ENCODE measurements at regions not wholly inside any gene's neighbourhood (a gene's known extent, or its start where the extent isn't known, plus 50 kb on each side); places are given as distances from the start of the nearest gene placed in this dataset.

DNA sequence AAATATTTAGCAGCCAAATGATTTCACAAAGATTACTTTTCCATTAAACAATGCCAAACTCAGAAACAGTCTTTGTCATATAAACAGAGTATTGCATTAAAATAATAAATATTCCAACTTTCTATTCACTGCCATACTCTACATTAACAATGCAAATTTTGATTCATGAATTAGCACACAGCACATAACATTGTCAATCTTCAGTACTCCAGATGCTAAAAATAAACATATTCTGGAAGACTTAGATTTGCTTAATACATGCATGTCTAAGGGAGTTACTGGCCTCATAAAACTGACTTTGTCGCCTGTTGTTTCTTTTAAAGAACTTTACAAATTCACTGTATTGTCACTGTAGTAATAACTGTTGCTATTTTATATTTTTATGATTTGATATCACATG lies 131.6 kb downstream of the TMEM144 start:
- H3K4me3 Mint-ChIP-seq: no peak overlapping the region
- no peak for DNase-seq
- no peak overlapping the region for H3K4me3 ChIP-seq (ENCODE audit: low read length)

DNA sequence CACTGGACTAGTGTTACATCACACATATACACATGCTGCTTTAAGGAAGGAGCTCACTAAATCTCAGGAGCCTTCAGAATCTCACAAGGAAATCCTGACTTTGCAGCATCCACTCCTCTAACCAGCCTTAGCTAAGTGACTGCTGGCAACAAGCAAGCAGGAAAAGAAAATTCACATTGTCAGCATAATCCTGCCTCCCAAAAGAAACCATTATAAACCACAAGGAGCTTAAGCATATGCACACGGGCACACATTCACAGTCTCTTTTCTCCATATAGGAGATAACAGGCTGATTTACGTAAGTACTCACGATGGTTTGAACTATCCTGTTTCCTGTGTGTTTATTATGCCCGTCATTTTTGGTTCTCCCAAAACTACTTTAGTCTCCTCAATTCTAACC lies 136.3 kb downstream of the TMEM144 start:
- Histone ChIP-seq H3K36me3 (ENCODE audit: insufficient read depth, low read length) (no peaks in the 10 kb centered on the region), H3K9me3 (ENCODE audit: control insufficient read depth in 1 of 2, insufficient read depth in 1 of 2, low read length in 2 of 2) (peaks cover 0 to 3% of the 10 kb centered on the region in 2 experiments), H3K4me1 (ENCODE audit: insufficient read depth, low read length) (no peaks in the 10 kb centered on the region), H3K27me3 (ENCODE audit: control insufficient read depth in 1 of 2, insufficient read depth in 2 of 2, low read length in 2 of 2) (no peaks in the 10 kb centered on the region), H3K27ac (ENCODE audit: low read depth in 1 of 2, low read length in 2 of 2) (no peak overlapping the region), H3K4me3 (ENCODE audit: low read length) (no peak overlapping the region)
- Mint-ChIP-seq H3K36me3 (ENCODE audit: low read depth) (no peaks in the 10 kb centered on the region), H3K9me3 (no peaks in the 10 kb centered on the region), H3K27ac (no peak overlapping the region), H3K27me3 (no peaks in the 10 kb centered on the region), H3K4me3 (no peak overlapping the region), H3K4me1 (ENCODE audit: low read depth) (no peaks in the 10 kb centered on the region)
- no peak for ATAC-seq (ENCODE audit: poor library complexity)
- ChIA-PET POLR2A (no interaction called here), CTCF (no interaction called here)
- TF ChIP-seq, protein P1, sequence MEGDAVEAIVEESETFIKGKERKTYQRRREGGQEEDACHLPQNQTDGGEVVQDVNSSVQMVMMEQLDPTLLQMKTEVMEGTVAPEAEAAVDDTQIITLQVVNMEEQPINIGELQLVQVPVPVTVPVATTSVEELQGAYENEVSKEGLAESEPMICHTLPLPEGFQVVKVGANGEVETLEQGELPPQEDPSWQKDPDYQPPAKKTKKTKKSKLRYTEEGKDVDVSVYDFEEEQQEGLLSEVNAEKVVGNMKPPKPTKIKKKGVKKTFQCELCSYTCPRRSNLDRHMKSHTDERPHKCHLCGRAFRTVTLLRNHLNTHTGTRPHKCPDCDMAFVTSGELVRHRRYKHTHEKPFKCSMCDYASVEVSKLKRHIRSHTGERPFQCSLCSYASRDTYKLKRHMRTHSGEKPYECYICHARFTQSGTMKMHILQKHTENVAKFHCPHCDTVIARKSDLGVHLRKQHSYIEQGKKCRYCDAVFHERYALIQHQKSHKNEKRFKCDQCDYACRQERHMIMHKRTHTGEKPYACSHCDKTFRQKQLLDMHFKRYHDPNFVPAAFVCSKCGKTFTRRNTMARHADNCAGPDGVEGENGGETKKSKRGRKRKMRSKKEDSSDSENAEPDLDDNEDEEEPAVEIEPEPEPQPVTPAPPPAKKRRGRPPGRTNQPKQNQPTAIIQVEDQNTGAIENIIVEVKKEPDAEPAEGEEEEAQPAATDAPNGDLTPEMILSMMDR (IDR thresholded peaks at IDR 0.05): no peak
- intact Hi-C loops (cut with DNase I, micrococcal nuclease): no loop called here
- no peak for DNase-seq

More for the DNA sequence above, 131.6 kb downstream of the TMEM144 start:
- ATAC-seq (ENCODE audit: poor library complexity): no peak
- H3K36me3 Mint-ChIP-seq (ENCODE audit: low read depth): no peaks in the 10 kb centered on the region
- no peaks in the 10 kb centered on the region for H3K4me1 Mint-ChIP-seq (ENCODE audit: low read depth)
- no peaks in the 10 kb centered on the region for H3K9me3 ChIP-seq (ENCODE audit: control insufficient read depth in 1 of 2, insufficient read depth in 1 of 2, low read length in 2 of 2)
- no peaks in the 10 kb centered on the region for H3K27me3 ChIP-seq (ENCODE audit: control insufficient read depth in 1 of 2, insufficient read depth in 2 of 2, low read length in 2 of 2)
- intact Hi-C loops (cut with DNase I, micrococcal nuclease): no loop called here
- H3K9me3 Mint-ChIP-seq: no peaks in the 10 kb centered on the region
- TF ChIP-seq, protein P1 (IDR thresholded peaks at IDR 0.05): no peak
- H3K4me1 ChIP-seq (ENCODE audit: insufficient read depth, low read length): no peaks in the 10 kb centered on the region
- POLR2A ChIA-PET: no interaction called here
- no peaks in the 10 kb centered on the region for H3K36me3 ChIP-seq (ENCODE audit: insufficient read depth, low read length)
- CTCF ChIA-PET: no interaction called here
- no peak overlapping the region for H3K27ac ChIP-seq (ENCODE audit: low read depth in 1 of 2, low read length in 2 of 2)
- H3K27ac Mint-ChIP-seq: no peak overlapping the region
- no peaks in the 10 kb centered on the region for H3K27me3 Mint-ChIP-seq

DNA sequence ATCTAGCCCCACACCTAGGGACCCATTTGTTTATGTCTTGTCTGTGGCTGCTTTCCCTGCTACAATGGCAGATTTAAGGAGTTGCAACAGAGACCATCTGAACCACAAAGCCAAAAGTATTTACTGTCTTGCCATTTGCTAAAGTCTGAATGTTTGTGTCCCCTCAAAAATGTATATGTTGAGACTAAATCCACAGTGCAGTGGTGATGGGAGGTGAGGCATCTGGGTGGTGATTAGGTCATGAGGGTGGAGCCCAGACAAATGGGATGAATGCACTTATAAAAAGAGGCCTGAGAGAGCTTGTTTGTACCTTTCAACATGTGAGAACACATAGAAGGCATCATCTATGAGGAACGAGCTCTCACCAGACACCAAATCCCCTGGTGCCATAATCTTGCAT lies 137.3 kb downstream of the TMEM144 start:
- Histone ChIP-seq H3K36me3 (ENCODE audit: insufficient read depth, low read length) (no peaks in the 10 kb centered on the region), H3K4me1 (ENCODE audit: insufficient read depth, low read length) (no peaks in the 10 kb centered on the region), H3K27me3 (ENCODE audit: control insufficient read depth in 1 of 2, insufficient read depth in 2 of 2, low read length in 2 of 2) (no peaks in the 10 kb centered on the region), H3K9me3 (ENCODE audit: control insufficient read depth in 1 of 2, insufficient read depth in 1 of 2, low read length in 2 of 2) (peaks cover 0 to 3% of the 10 kb centered on the region in 2 experiments), H3K27ac (ENCODE audit: low read depth in 1 of 2, low read length in 2 of 2) (no peak overlapping the region), H3K4me3 (ENCODE audit: low read length) (no peak overlapping the region)
- intact Hi-C loops (cut with DNase I, micrococcal nuclease): no loop called here
- TF ChIP-seq, protein P1 (IDR thresholded peaks at IDR 0.05): no peak
- H3K4me1 Mint-ChIP-seq (ENCODE audit: low read depth): no peaks in the 10 kb centered on the region
- no peaks in the 10 kb centered on the region for H3K36me3 Mint-ChIP-seq (ENCODE audit: low read depth)
- ATAC-seq (ENCODE audit: poor library complexity) (no peak), DNase-seq (no peak)
- no peak overlapping the region for H3K27ac Mint-ChIP-seq
- H3K4me3 Mint-ChIP-seq: no peak overlapping the region
- ChIA-PET POLR2A (no interaction called here), CTCF (no interaction called here)
- H3K27me3 Mint-ChIP-seq: no peaks in the 10 kb centered on the region
- H3K9me3 Mint-ChIP-seq: no peaks in the 10 kb centered on the region
